HCT116 (cell line): ENCODE measurements at regions not wholly inside any gene's neighbourhood (a gene's known extent, or its start where the extent isn't known, plus 50 kb on each side); places are given as distances from the start of the nearest gene placed in this dataset.

Source experiments
- ATAC-seq: fragments of 200-7000 bp; cut with Tn5 transposase; 2 replicates; pipeline ENCODE4 v1.9.1; 2020; ENCODE audit warnings: mild to moderate bottlenecking, moderate library complexity
- BruUV-seq: library from RNA; stranded (reverse); fragments of 400-500 nt; replicated peaks from 2 replicates; lab custom pipeline; 2021; lab: Mats Ljungman, UMichigan
- CTCF ChIA-PET: fragments of 300-600 bp; sonication (Branson Sonifier 250); formaldehyde crosslinking; loops from one replicate; lab custom pipeline; 2021; ENCODE audit warnings: antibody characterized with exemption; lab: Charles Lee
- POLR2A ChIA-PET: fragments of 300-600, 350-600 bp; sonication (Branson Sonifier 250); formaldehyde crosslinking; loops from one replicate; lab custom pipeline; 2021; ENCODE audit warnings: antibody characterized with exemption; lab: Charles Lee
- RAD21 ChIA-PET, 2 experiments: fragments of 300-600 bp; sonication (Branson Sonifier 250); formaldehyde crosslinking; loops; one replicate each; lab custom pipeline; 2023; ENCODE audit warnings: low total read pairs in 2 of 2; ENCODE audit not compliant: uncharacterized antibody in 2 of 2, unreplicated experiment in 2 of 2, low non-redundant PET in 1 of 2; lab: Charles Lee
- DNase-seq: peaks from one replicate; pipeline ENCODE4 v3.0.0-alpha.2; 2010; ENCODE audit warnings: low read depth, low spot score
- H2AFZ ChIP-seq: fragments of 200-600 bp; shearing (Covaris generic), sonication (generic); 2 replicates; pipeline ENCODE4 v1.6.1; 2017; ENCODE audit warnings: low read depth, mixed run types, mixed read lengths, antibody characterized with exemption, low read length; ENCODE audit not compliant: poor library complexity, severe bottlenecking
- H3K27ac ChIP-seq: 2 replicates; pipeline ENCODE4 v1.5.1; 2012; ENCODE audit warnings: low read depth, low read length
- H3K27me3 ChIP-seq: fragments of 200-600 bp; sonication (generic); 2 replicates; pipeline ENCODE4 v1.6.1; 2016; ENCODE audit warnings: mixed run types, low read length, mixed read lengths; ENCODE audit not compliant: insufficient read depth
- H3K36me3 ChIP-seq, 2 experiments: fragments of 200-500 bp in 1 of 2; fragments of 200-600 bp in 1 of 2; sonication (Bioruptor generic) in 1 of 2; sonication (generic) in 1 of 2; 2 replicates each; pipeline versions ENCODE4 v1.5.1 to v1.6.1; 2014 to 2016; ENCODE audit warnings: low read length in 2 of 2, inconsistent platforms in 1 of 2, mixed read lengths in 1 of 2, mixed run types in 1 of 2; ENCODE audit not compliant: insufficient read depth in 2 of 2, control insufficient read depth in 1 of 2
- H3K4me1 ChIP-seq, 2 experiments: fragments of 200-600 bp in 1 of 2; sonication (generic) in 1 of 2; 2 replicates each; pipeline versions ENCODE4 v1.5.1 to v1.6.1; 2012 to 2017; ENCODE audit warnings: low read length in 2 of 2, inconsistent platforms in 1 of 2, mild to moderate bottlenecking in 1 of 2, mixed read lengths in 1 of 2, mixed run types in 1 of 2, moderate library complexity in 1 of 2; ENCODE audit not compliant: insufficient read depth in 2 of 2, control insufficient read depth in 1 of 2
- H3K4me2 ChIP-seq: fragments of 200-600 bp; sonication (generic); 2 replicates; pipeline ENCODE4 v1.6.1; 2017; ENCODE audit warnings: mixed run types, low read length, mixed read lengths
- H3K4me3 ChIP-seq, 2 experiments: fragments of 200-600 bp in 1 of 2; sonication (generic) in 1 of 2; replicated peaks in 1 of 2; 2 replicates each; pipeline ENCODE4 v1.5.1; 2011 to 2016; ENCODE audit warnings: low read length in 2 of 2, control low read depth in 1 of 2, low read depth in 1 of 2, mild to moderate bottlenecking in 1 of 2, mixed read lengths in 1 of 2, mixed run types in 1 of 2
- H3K79me2 ChIP-seq: fragments of 200-600 bp; sonication (generic); 2 replicates; pipeline ENCODE4 v1.6.1; 2017; ENCODE audit warnings: mild to moderate bottlenecking, mixed run types, low read length, moderate library complexity, mixed read lengths; ENCODE audit not compliant: insufficient read depth
- H3K9ac ChIP-seq: fragments of 200-600 bp; sonication (generic); 2 replicates; pipeline ENCODE4 v1.6.1; 2016; ENCODE audit warnings: low read length, mixed read lengths
- H3K9me2 ChIP-seq: fragments of 200-600 bp; sonication (generic), shearing (Covaris generic); 2 replicates; pipeline ENCODE4 v1.6.1; 2017; ENCODE audit warnings: mixed run types, mild to moderate bottlenecking, moderate library complexity; ENCODE audit not compliant: insufficient read depth
- H3K9me3 ChIP-seq, 2 experiments: fragments of 200-500 bp in 1 of 2; fragments of 200-600 bp in 1 of 2; sonication (Bioruptor generic) in 1 of 2; sonication (generic) in 1 of 2; 2 replicates each; pipeline ENCODE4 v1.6.1; 2014 to 2017; ENCODE audit warnings: low read length in 2 of 2, mixed read lengths in 2 of 2, inconsistent platforms in 1 of 2, low read depth in 1 of 2, mild to moderate bottlenecking in 1 of 2, mixed run types in 1 of 2, moderate library complexity in 1 of 2; ENCODE audit not compliant: control insufficient read depth in 1 of 2, insufficient read depth in 1 of 2
- H4K20me1 ChIP-seq: fragments of 200-600 bp; sonication (generic), shearing (Covaris generic); 2 replicates; pipeline ENCODE4 v1.6.1; 2017; ENCODE audit warnings: mixed run types, mild to moderate bottlenecking, moderate library complexity; ENCODE audit not compliant: insufficient read depth
- CBX3 ChIP-seq: IDR thresholded peaks from 2 replicates; pipeline ENCODE4 v1.6.1; 2012; ENCODE audit warnings: low read depth
- CTCF ChIP-seq, 3 experiments: fragments of 200-600 bp in 1 of 3; sonication (generic) in 1 of 3; IDR thresholded peaks in 2 of 3; conservative IDR thresholded peaks in 1 of 3; 2 replicates each; pipeline ENCODE4 v1.5.1; 2012 to 2017; ENCODE audit warnings: low read depth in 2 of 3, low read length in 2 of 3, antibody characterized with exemption in 1 of 3, borderline replicate concordance in 1 of 3, control low read depth in 1 of 3, mild to moderate bottlenecking in 1 of 3, mixed read lengths in 1 of 3, mixed run types in 1 of 3, moderate library complexity in 1 of 3; ENCODE audit not compliant: insufficient read depth in 1 of 3
- ELF1 ChIP-seq: IDR thresholded peaks from 2 replicates; pipeline ENCODE4 v1.6.1; 2012; ENCODE audit warnings: low read depth, borderline replicate concordance
- EZH2 ChIP-seq: fragments of 200-600 bp; sonication (generic); IDR thresholded peaks from 2 replicates; pipeline ENCODE4 v1.6.1; 2017; ENCODE audit warnings: antibody characterized with exemption, mixed run types
- EZH2phosphoT487 ChIP-seq: fragments of 200-600 bp; IDR thresholded peaks from 2 replicates; pipeline ENCODE4 v1.6.1; 2018; ENCODE audit warnings: antibody characterized with exemption, borderline replicate concordance
- FOSL1 ChIP-seq: IDR thresholded peaks from 2 replicates; pipeline ENCODE4 v1.6.1; 2012; ENCODE audit warnings: low read depth
- POLR2A ChIP-seq: IDR thresholded peaks from 2 replicates; pipeline ENCODE4 v1.7.0; 2011; ENCODE audit warnings: borderline replicate concordance; ENCODE audit not compliant: insufficient read depth, insufficient read length; ENCODE audit errors: extremely low read depth
- POLR2AphosphoS5 ChIP-seq: IDR thresholded peaks from 2 replicates; pipeline ENCODE4 v1.6.1; 2011; ENCODE audit warnings: mild to moderate bottlenecking, low read depth, low read length, moderate library complexity
- RAD21 ChIP-seq: IDR thresholded peaks from 2 replicates; pipeline ENCODE4 v1.6.1; 2012; ENCODE audit warnings: low read depth, mild to moderate bottlenecking
- SIN3A ChIP-seq: IDR thresholded peaks from 2 replicates; pipeline ENCODE4 v1.6.1; 2012; ENCODE audit warnings: low read depth
- YY1 ChIP-seq: IDR thresholded peaks from 2 replicates; pipeline ENCODE4 v1.6.1; 2011; ENCODE audit warnings: low read length, low read depth, moderate library complexity, mild to moderate bottlenecking; ENCODE audit not compliant: insufficient replicate concordance; ENCODE audit errors: extremely low read depth
- ZFX ChIP-seq: fragments of 450-650 bp; IDR thresholded peaks from 2 replicates; pipeline ENCODE4 v1.6.1; 2017
- intact Hi-C: fragments of 100-400 bp; cut with micrococcal nuclease; formaldehyde crosslinking; loops from 2 replicates; pipeline ENCODE4 v1.10.0; 2022
- TF ChIP-seq, protein P1 (sequence below): IDR thresholded peaks from 2 replicates; pipeline ENCODE4 v1.6.1; 2012
- TF ChIP-seq, protein P2 (sequence below): IDR thresholded peaks from 2 replicates; pipeline ENCODE4 v1.6.1; 2012

GRCh38 chr1:200290010-200290685 is 119.7 kb downstream of the ZNF281 start:
- no TSS peak for BruUV-seq
- TF ChIP-seq EZH2phosphoT487, result no peak
- TF ChIP-seq, protein P1, sequence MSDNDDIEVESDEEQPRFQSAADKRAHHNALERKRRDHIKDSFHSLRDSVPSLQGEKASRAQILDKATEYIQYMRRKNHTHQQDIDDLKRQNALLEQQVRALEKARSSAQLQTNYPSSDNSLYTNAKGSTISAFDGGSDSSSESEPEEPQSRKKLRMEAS, result no peak
- TF ChIP-seq ELF1, result no peak
- peak; percentile 29 to 45 (median 35); a peak in 4 of 6 replicates for TF ChIP-seq CTCF (IDR thresholded peaks at IDR 0.05 in 2 of 3, conservative IDR thresholded peaks at IDR 0.05 in 1 of 3; ENCODE audit: borderline replicate concordance in 1 of 3, insufficient read depth in 1 of 3, low read depth in 2 of 3, low read length in 2 of 3)
- peak; percentile 26; the same call in 1 of the 2 replicates for TF ChIP-seq RAD21
- Histone ChIP-seq H3K9ac (no peak overlapping the region), H3K4me3 (no peak overlapping the region), H3K9me3 (no peaks in the 10 kb centered on the region), H3K79me2 (no peaks in the 10 kb centered on the region), H4K20me1 (no peaks in the 10 kb centered on the region), H3K9me2 (no peaks in the 10 kb centered on the region), H3K36me3 (no peaks in the 10 kb centered on the region), H3K4me1 (no peaks in the 10 kb centered on the region), H3K4me2 (no peak overlapping the region), H2AFZ (peak overlapping the region; percentile 63), H3K27me3 (no peaks in the 10 kb centered on the region), H3K27ac (no peak overlapping the region)
- peak; percentile 94 for ATAC-seq
- ChIA-PET RAD21 (no interaction called here), POLR2A (no interaction called here), CTCF (interaction anchor here (0.6 to 1.3 kb wide), 5 partner anchors 10 to 17 kb away, joined by 3 to 5 read pairs (median 4); no protein-coding TSS in a partner anchor)
- DNase-seq, result peak; percentile 37
- intact Hi-C loops, result loop anchor here (1.0 kb wide), 1 partner anchor 220 kb away; no protein-coding TSS in a partner anchor

- no peaks in the 10 kb centered on the region for H3K79me2 ChIP-seq
- intact Hi-C loops, result no loop called here
- H4K20me1 ChIP-seq, result no peaks in the 10 kb centered on the region
- H3K4me3 ChIP-seq, result no peak overlapping the region
- no peak overlapping the region for H3K4me2 ChIP-seq
- H3K9ac ChIP-seq, result no peak overlapping the region
- no peak overlapping the region for H3K27ac ChIP-seq
- ATAC-seq (no peak), DNase-seq (no peak)
- ChIA-PET POLR2A (no interaction called here), CTCF (interaction anchor here (1.1 to 1.3 kb wide), 2 partner anchors 14 to 200 kb away, joined by 4 to 5 read pairs; no protein-coding TSS in a partner anchor), RAD21 (no interaction called here)
- no peaks in the 10 kb centered on the region for H3K4me1 ChIP-seq
- no TSS peak for BruUV-seq
- no peak overlapping the region for H2AFZ ChIP-seq
- H3K27me3 ChIP-seq, result no peaks in the 10 kb centered on the region
- H3K36me3 ChIP-seq, result no peaks in the 10 kb centered on the region
- no peaks in the 10 kb centered on the region for H3K9me3 ChIP-seq
- H3K9me2 ChIP-seq, result no peaks in the 10 kb centered on the region
- no peak for TF ChIP-seq POLR2AphosphoS5
- no peak for TF ChIP-seq CBX3
- no peak for TF ChIP-seq CTCF (IDR thresholded peaks at IDR 0.05 in 2 of 3, conservative IDR thresholded peaks at IDR 0.05 in 1 of 3; ENCODE audit: borderline replicate concordance in 1 of 3, insufficient read depth in 1 of 3, low read depth in 2 of 3, low read length in 2 of 3)
- no peak for TF ChIP-seq SIN3A
- no peak for TF ChIP-seq ZFX
- TF ChIP-seq, protein P2, sequence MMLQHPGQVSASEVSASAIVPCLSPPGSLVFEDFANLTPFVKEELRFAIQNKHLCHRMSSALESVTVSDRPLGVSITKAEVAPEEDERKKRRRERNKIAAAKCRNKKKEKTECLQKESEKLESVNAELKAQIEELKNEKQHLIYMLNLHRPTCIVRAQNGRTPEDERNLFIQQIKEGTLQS, result no peak
- no peak for TF ChIP-seq POLR2A
- TF ChIP-seq FOSL1, result no peak
- TF ChIP-seq YY1, result no peak
- TF ChIP-seq EZH2, result no peak
- TF ChIP-seq, protein P1, result no peak
- no peak for TF ChIP-seq RAD21
These were observed 121.6 kb downstream of the ZNF281 start for GRCh38 chr1:200288226-200288625.
